Ascending aorta (tissue), 2 donors: ENCODE measurements at regions not wholly inside any gene's neighbourhood (a gene's known extent, or its start where the extent isn't known, plus 50 kb on each side); places are given as distances from the start of the nearest gene placed in this dataset.

Experiments
- DNase-seq, 2 donors: peaks; one replicate each; pipeline ENCODE4 v3.0.0-alpha.2; 2019; ENCODE audit warnings: low spot score in 2 of 2
- H3K27ac ChIP-seq, 2 donors: fragments of 200-600 bp; sonication (generic); one replicate each; pipeline ENCODE4 v1.5.1; 2016 to 2017; ENCODE audit warnings: mild to moderate bottlenecking in 1 of 2
- H3K27me3 ChIP-seq: fragments of 200-600 bp; sonication (generic); one replicate; pipeline ENCODE4 v1.5.1; 2017
- H3K36me3 ChIP-seq, 2 donors: fragments of 200-600 bp; sonication (generic); one replicate each; pipeline ENCODE4 v1.5.1; 2016
- H3K4me1 ChIP-seq, 2 donors: fragments of 200-600 bp; sonication (generic); one replicate each; pipeline ENCODE4 v1.5.1; 2016 to 2017; ENCODE audit warnings: mild to moderate bottlenecking in 1 of 2
- H3K4me3 ChIP-seq, 2 donors: fragments of 200-600 bp; sonication (generic); one replicate each; pipeline ENCODE4 v1.5.1; 2016 to 2017; ENCODE audit warnings: mild to moderate bottlenecking in 1 of 2
- H3K9me3 ChIP-seq, 2 donors: fragments of 200-600 bp; sonication (generic); one replicate each; pipeline ENCODE4 v1.5.1; 2016
- intact Hi-C: fragments of 100-400 bp; cut with DNase I; formaldehyde crosslinking; loops from one replicate; pipeline ENCODE4 v1.15.1; 2023
- TF ChIP-seq, protein P1 (sequence below), 3 experiments: fragments of 200-600 bp in 2 of 3; fragments of 450-650 bp in 1 of 3; sonication (generic) in 2 of 3; IDR thresholded peaks; one replicate each; pipeline ENCODE4 v1.5.1; 2016 to 2019; ENCODE audit warnings: antibody characterized with exemption in 3 of 3, mild to moderate bottlenecking in 1 of 3, moderate library complexity in 1 of 3

- DNase-seq: no peak
- intact Hi-C loops: no loop called here
These were observed 174.1 kb downstream of the TFCP2L1 start for GRCh38 chr2:121110924-121111323.

DNA sequence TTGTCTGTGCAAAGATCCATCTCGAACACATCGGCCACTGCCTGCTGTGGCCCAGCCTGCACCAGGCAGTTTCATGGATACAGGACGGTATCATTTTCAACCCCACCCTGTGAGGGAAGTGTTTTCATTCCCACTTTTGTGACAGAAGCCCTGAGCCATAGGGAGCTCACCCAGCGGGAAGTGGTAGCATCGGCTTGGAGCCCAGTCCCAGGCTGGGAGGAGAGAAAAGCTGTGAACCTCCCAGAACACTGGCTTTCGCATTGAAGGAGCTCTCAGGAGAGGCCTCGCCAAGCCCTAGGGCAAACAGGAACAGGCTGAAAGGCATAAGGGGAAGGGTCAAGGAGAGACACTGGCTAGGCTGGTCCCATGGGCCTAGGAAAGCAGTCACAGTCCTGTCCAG is 166.1 kb downstream of the TFCP2L1 start:
- H3K4me1 ChIP-seq: no peaks in the 10 kb centered on the region
- intact Hi-C loops: no loop called here
- no peaks in the 10 kb centered on the region for H3K36me3 ChIP-seq
- DNase-seq: no peak
- no peak overlapping the region for H3K4me3 ChIP-seq
- H3K9me3 ChIP-seq: no peaks in the 10 kb centered on the region
- TF ChIP-seq, protein P1, sequence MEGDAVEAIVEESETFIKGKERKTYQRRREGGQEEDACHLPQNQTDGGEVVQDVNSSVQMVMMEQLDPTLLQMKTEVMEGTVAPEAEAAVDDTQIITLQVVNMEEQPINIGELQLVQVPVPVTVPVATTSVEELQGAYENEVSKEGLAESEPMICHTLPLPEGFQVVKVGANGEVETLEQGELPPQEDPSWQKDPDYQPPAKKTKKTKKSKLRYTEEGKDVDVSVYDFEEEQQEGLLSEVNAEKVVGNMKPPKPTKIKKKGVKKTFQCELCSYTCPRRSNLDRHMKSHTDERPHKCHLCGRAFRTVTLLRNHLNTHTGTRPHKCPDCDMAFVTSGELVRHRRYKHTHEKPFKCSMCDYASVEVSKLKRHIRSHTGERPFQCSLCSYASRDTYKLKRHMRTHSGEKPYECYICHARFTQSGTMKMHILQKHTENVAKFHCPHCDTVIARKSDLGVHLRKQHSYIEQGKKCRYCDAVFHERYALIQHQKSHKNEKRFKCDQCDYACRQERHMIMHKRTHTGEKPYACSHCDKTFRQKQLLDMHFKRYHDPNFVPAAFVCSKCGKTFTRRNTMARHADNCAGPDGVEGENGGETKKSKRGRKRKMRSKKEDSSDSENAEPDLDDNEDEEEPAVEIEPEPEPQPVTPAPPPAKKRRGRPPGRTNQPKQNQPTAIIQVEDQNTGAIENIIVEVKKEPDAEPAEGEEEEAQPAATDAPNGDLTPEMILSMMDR (IDR thresholded peaks at IDR 0.05): no peak
- H3K27me3 ChIP-seq: no peaks in the 10 kb centered on the region
- no peak overlapping the region for H3K27ac ChIP-seq

More at GRCh38 chr2:121110924-121111323, 174.1 kb downstream of the TFCP2L1 start:
- H3K27ac ChIP-seq: no peak overlapping the region
- TF ChIP-seq, protein P1 (IDR thresholded peaks at IDR 0.05): no peak
- no peak overlapping the region for H3K4me3 ChIP-seq
- H3K9me3 ChIP-seq: no peaks in the 10 kb centered on the region
- no peaks in the 10 kb centered on the region for H3K27me3 ChIP-seq
- no peaks in the 10 kb centered on the region for H3K4me1 ChIP-seq
- H3K36me3 ChIP-seq: no peaks in the 10 kb centered on the region

DNA sequence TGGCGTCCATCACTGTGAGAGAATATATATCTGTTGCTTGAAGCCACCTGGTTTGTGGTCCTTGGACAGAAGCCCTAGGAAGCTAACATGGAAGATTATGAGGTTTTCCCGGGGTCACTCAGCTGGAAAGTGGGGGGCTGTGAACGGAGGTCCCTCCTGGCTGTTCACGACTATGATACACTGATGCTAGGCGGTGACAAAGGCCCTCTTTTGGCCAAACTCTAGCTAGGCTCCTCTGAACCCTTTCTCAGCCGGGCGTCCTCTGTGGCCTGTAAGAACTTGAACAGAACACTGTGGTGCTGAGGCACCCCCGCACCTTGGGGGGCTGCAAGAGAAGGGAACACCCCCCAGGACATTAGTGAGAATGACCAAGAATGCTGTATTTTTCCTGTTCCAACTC is 164.6 kb downstream of the TFCP2L1 start:
- Histone ChIP-seq H3K4me1 (no peaks in the 10 kb centered on the region), H3K27me3 (no peaks in the 10 kb centered on the region), H3K36me3 (no peaks in the 10 kb centered on the region), H3K27ac (no peak overlapping the region), H3K4me3 (no peak overlapping the region), H3K9me3 (no peaks in the 10 kb centered on the region)
- TF ChIP-seq, protein P1 (IDR thresholded peaks at IDR 0.05): no peak
- DNase-seq: no peak
- intact Hi-C loops: no loop called here

DNA sequence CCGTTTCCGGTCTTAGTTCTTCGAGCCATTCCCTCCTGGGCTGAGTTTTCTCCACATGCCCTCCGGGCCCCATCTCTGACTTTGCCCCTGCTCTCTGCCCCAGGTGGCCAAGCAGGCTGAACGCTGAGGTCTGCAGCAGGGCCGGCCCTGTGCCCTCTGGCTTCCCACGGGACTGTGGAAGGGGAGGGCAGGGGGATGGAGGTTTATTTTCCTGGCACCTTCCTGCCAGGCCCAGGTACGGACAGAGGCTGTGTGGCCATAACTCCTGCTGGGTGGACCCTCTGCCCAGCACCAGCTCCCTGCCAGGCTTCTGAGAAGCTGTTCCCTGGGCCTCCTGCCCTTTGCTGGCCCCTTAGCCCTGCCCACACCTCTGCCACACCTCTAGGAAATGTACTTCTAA is 164.0 kb downstream of the TFCP2L1 start:
- Histone ChIP-seq H3K4me1 (no peaks in the 10 kb centered on the region), H3K27ac (no peak overlapping the region), H3K27me3 (no peaks in the 10 kb centered on the region), H3K36me3 (no peaks in the 10 kb centered on the region), H3K9me3 (no peaks in the 10 kb centered on the region), H3K4me3 (no peak overlapping the region)
- TF ChIP-seq, protein P1 (IDR thresholded peaks at IDR 0.05): no peak
- no peak for DNase-seq
- intact Hi-C loops: no loop called here

DNA sequence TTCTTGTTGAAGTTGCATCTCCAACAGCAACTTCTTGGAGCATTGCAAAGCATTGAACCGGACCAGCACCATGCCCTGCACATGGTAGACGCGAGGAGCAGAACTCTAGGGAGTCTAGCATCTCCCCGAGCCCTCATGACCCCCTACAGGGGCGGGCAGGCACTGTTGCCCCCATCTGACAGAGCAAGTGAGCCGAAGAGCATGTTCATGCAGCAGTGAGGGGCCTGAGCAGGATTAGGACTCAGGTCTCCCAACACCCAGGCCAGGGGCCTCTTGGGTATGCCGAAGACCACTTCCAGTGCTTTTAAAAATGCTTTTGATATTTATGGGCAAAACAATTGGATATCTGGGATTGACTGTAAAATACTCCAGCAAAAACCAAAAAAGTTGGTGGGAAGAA is 163.3 kb downstream of the TFCP2L1 start:
- no peaks in the 10 kb centered on the region for H3K9me3 ChIP-seq
- TF ChIP-seq, protein P1 (IDR thresholded peaks at IDR 0.05): no peak
- intact Hi-C loops: no loop called here
- no peaks in the 10 kb centered on the region for H3K27me3 ChIP-seq
- H3K36me3 ChIP-seq: no peaks in the 10 kb centered on the region
- no peak overlapping the region for H3K27ac ChIP-seq
- no peak overlapping the region for H3K4me3 ChIP-seq
- no peaks in the 10 kb centered on the region for H3K4me1 ChIP-seq
- DNase-seq: no peak

GRCh38 chr2:121123268-121123667 is 161.7 kb downstream of the TFCP2L1 start:
- TF ChIP-seq, protein P1 (IDR thresholded peaks at IDR 0.05): no peak
- H3K9me3 ChIP-seq: no peaks in the 10 kb centered on the region
- H3K27me3 ChIP-seq: no peaks in the 10 kb centered on the region
- H3K4me3 ChIP-seq: no peak overlapping the region
- H3K4me1 ChIP-seq: no peaks in the 10 kb centered on the region
- no peak for DNase-seq
- no peaks in the 10 kb centered on the region for H3K36me3 ChIP-seq
- H3K27ac ChIP-seq: no peak overlapping the region
- intact Hi-C loops: no loop called here
